AG04449 (cell line): ENCODE measurements at regions not wholly inside any gene's neighbourhood (a gene's known extent, or its start where the extent isn't known, plus 50 kb on each side); places are given as distances from the start of the nearest gene placed in this dataset.

Experiments
- CTCF ChIA-PET: fragments of 350-600 bp; formaldehyde crosslinking; extraction: SDS; loops from one replicate; lab custom pipeline; 2021; ENCODE audit warnings: antibody characterized with exemption; lab: Yijun Ruan, JAX
- POLR2A ChIA-PET: fragments of 400-600, 350-600 bp; formaldehyde crosslinking; extraction: SDS; loops from one replicate; lab custom pipeline; 2020; ENCODE audit warnings: antibody characterized with exemption, inconsistent platforms; lab: Yijun Ruan, JAX
- DNase-seq: peaks from one replicate; pipeline ENCODE4 v3.0.0-alpha.2; 2010; ENCODE audit warnings: low read depth, low spot score
- H3K4me3 ChIP-seq: 2 replicates; pipeline ENCODE4 v1.5.1; 2011; ENCODE audit warnings: low read depth, mild to moderate bottlenecking, control low read depth, low read length
- TF ChIP-seq, protein P1 (sequence below): IDR thresholded peaks from one replicate; pipeline ENCODE4 v1.5.1; 2011; ENCODE audit warnings: mild to moderate bottlenecking, moderate library complexity, low read length, control low read depth, inconsistent platforms; ENCODE audit not compliant: insufficient read depth; ENCODE audit errors: missing control alignments

- ChIA-PET POLR2A (no interaction called here), CTCF (interaction anchor here (0.8 kb wide), 1 partner anchor 232 kb away, joined by 3 read pairs; no protein-coding TSS in a partner anchor)
- DNase-seq: no peak
- no peak overlapping the region for H3K4me3 ChIP-seq
- TF ChIP-seq, protein P1, sequence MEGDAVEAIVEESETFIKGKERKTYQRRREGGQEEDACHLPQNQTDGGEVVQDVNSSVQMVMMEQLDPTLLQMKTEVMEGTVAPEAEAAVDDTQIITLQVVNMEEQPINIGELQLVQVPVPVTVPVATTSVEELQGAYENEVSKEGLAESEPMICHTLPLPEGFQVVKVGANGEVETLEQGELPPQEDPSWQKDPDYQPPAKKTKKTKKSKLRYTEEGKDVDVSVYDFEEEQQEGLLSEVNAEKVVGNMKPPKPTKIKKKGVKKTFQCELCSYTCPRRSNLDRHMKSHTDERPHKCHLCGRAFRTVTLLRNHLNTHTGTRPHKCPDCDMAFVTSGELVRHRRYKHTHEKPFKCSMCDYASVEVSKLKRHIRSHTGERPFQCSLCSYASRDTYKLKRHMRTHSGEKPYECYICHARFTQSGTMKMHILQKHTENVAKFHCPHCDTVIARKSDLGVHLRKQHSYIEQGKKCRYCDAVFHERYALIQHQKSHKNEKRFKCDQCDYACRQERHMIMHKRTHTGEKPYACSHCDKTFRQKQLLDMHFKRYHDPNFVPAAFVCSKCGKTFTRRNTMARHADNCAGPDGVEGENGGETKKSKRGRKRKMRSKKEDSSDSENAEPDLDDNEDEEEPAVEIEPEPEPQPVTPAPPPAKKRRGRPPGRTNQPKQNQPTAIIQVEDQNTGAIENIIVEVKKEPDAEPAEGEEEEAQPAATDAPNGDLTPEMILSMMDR: no peak
Measured at GRCh38 chr15:91534235-91534634, 319.3 kb upstream of the SLCO3A1 start.

DNA sequence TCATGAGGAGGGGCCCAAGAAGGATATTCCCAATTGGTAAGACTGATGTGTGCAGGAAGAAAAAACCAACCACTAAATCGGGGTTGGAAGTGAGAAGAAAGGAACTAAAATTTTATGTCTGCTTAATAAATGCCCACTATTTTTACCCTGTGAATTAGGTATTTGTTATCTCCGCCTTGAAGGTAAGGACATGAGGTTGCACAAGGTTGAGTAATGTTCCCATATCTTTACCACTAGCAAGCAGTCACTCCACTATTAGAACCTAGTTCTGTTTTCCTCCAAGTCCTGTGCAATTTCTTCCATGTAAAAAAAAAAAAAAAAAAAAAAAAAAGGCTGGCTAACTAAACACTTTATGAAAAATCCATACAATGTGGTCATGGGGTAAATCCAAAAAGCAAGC is 318.5 kb upstream of the SLCO3A1 start:
- CTCF ChIA-PET: no interaction called here
- TF ChIP-seq, protein P1: no peak
- POLR2A ChIA-PET: no interaction called here

DNA sequence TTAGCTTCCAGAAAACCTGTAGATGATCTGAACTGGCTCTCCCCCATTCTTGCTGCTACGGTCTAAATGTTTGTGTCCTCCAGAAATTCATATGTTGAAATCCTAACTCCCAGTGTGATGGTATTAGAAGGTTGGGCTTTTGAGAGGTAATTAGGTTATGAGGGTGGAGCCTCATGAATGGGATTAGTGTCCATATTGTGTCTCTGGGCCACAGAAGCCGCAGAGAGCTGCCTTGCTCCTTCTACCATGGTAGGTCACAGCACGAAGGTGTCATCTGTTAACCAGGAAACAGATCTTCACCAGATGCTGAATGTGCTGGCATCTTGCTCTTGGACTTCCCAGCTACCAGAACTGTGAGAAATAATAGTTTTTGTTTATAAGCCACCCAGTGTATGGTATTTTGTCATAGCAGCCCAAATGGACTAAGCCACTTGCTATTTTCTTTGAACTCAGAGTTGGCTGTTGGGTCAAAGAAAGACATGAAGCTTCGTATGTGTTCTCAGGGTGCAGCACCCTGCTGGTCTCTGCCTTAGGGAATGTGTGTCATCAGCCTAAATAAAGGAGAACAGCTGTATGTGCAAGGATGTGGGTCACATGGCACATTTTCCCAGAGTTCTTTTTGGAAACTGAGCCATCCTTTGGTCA is 317.5 kb upstream of the SLCO3A1 start:
- TF ChIP-seq, protein P1: no peak
- ChIA-PET POLR2A (no interaction called here), CTCF (interaction anchor here (1.3 to 3.6 kb wide), 3 partner anchors 12 to 234 kb away, joined by 4 to 15 read pairs (median 7); no protein-coding TSS in a partner anchor)
- no peak for DNase-seq
- no peak overlapping the region for H3K4me3 ChIP-seq

More for the DNA sequence above, 318.5 kb upstream of the SLCO3A1 start:
- H3K4me3 ChIP-seq: no peak overlapping the region
- DNase-seq: no peak

- no peak for DNase-seq
- no peak overlapping the region for H3K4me3 ChIP-seq
- ChIA-PET CTCF (interaction anchor here (0.8 to 3.6 kb wide), 5 partner anchors 16 to 540 kb away, joined by 3 to 15 read pairs (median 4); no protein-coding TSS in a partner anchor), POLR2A (no interaction called here)
- TF ChIP-seq, protein P1: no peak
Measured at GRCh38 chr15:91537856-91538255, 315.7 kb upstream of the SLCO3A1 start.

DNA sequence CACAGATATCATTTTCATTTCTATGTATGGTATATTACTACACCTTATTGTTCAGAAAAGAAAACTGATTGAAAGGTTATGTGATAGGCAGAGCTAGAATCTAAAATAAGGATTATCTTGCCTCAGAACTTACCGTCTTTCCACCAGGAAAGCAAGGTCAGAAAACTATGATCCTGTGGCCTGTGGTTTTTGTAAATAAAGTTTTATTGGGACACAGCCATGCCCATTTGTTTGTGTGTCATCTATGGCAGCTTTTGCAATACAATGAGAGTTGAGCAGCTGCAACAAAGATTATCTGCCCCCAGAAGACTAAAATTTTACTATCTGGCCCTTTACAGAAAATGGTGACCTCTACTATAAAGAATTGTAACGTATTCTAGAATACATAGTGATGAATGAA is 314.7 kb upstream of the SLCO3A1 start:
- TF ChIP-seq, protein P1: no peak
- ChIA-PET POLR2A (no interaction called here), CTCF (interaction anchor here (0.9 to 3.6 kb wide), 2 partner anchors 28 to 237 kb away, joined by 3 to 15 read pairs; no protein-coding TSS in a partner anchor)
- no peak for DNase-seq
- H3K4me3 ChIP-seq: no peak overlapping the region

DNA sequence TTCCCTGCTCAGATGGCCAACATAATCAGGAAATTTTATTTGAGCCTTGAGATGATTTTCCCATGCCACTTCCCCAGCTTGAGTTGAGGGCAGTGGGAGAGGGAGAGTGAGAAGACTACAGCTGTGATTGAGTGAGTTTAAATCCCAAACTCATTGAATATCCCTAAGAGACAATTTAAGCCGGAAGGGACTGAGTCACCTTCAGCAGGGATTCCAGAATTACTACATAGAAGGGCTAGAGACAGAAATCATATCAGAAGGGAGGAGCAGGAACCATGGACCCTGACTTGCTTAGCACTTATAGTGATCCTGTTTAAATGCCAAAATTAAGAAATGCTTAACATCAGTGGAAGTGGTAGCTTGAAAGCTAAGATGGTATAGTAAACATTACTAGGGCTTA is 312.2 kb upstream of the SLCO3A1 start:
- TF ChIP-seq, protein P1: no peak
- DNase-seq: no peak
- POLR2A ChIA-PET: no interaction called here
- CTCF ChIA-PET: no interaction called here
- no peak overlapping the region for H3K4me3 ChIP-seq
